ENCODE measurements at regions not wholly inside any gene's neighbourhood (a gene's known extent, or its start where the extent isn't known, plus 50 kb on each side); places are given as distances from the start of the nearest gene placed in this dataset.

- Histone ChIP-seq H4K8ac (ENCODE audit: low read depth in 2 of 2, low read length in 2 of 2) (no peak overlapping the region), H3K4me1 (ENCODE audit: control insufficient read depth, insufficient read depth, low read length) (peaks cover 4% of the 10 kb centered on the region), H4K20me1 (ENCODE audit: insufficient read depth, low read length) (no peaks in the 10 kb centered on the region), H3K9me3 (ENCODE audit: control insufficient read depth, insufficient read depth, low read length) (no peaks in the 10 kb centered on the region), H2BK20ac (ENCODE audit: low read depth, low read length) (no peak overlapping the region), H3K23ac (ENCODE audit: low read depth, low read length) (no peak overlapping the region), H4K91ac (ENCODE audit: insufficient read depth, low read depth, low read length) (no peak overlapping the region), H3K79me1 (ENCODE audit: low read depth in 1 of 2, low read length in 2 of 2) (no peaks in the 10 kb centered on the region), H3K4me3 (ENCODE audit: insufficient read depth, low read depth, low read length) (no peak overlapping the region), H3K27me3 (ENCODE audit: control insufficient read depth, insufficient read depth, low read length) (no peaks in the 10 kb centered on the region), H3K14ac (replicated peaks; ENCODE audit: low read depth, low read length) (no peak overlapping the region), H3K4ac (ENCODE audit: low read depth, low read length) (no peak overlapping the region), H2AK9ac (replicated peaks; ENCODE audit: low read depth, low read length, poor library complexity) (no peak overlapping the region), H2BK120ac (ENCODE audit: low read depth, low read length) (no peak overlapping the region), H4K5ac (ENCODE audit: low read depth, low read length) (no peak overlapping the region), H3K36me3 (ENCODE audit: control insufficient read depth, insufficient read depth, low read length) (no peaks in the 10 kb centered on the region), H3K18ac (ENCODE audit: low read depth, low read length) (no peak overlapping the region), H3K9me1 (ENCODE audit: insufficient read depth, low read length) (no peaks in the 10 kb centered on the region), H2AFZ (replicated peaks; ENCODE audit: low read length, poor library complexity) (no peak overlapping the region), H3K27ac (ENCODE audit: insufficient read depth, low read length) (no peak overlapping the region), H2BK15ac (ENCODE audit: low read depth, low read length) (no peak overlapping the region), H3K4me2 (ENCODE audit: low read depth, low read length) (no peak overlapping the region), H3K56ac (ENCODE audit: extremely low read depth, insufficient read depth, low read length) (no peak overlapping the region), H2AK5ac (ENCODE audit: low read depth, low read length) (no peak overlapping the region), H3K9ac (ENCODE audit: low read depth, low read length) (no peak overlapping the region), H2BK5ac (ENCODE audit: low read depth, low read length, poor library complexity, severe bottlenecking) (no peak overlapping the region)
- intact Hi-C loops (cut with micrococcal nuclease) (loop anchor here (10.0 kb wide), 1 partner anchor 1608 kb away; no protein-coding TSS in a partner anchor), in situ Hi-C loops (cut with MboI; ENCODE audit: low sequenced_read_pairs) (loop anchor here (25.0 kb wide), 1 partner anchor 1605 kb away; no protein-coding TSS in a partner anchor), dilution Hi-C loops (cut with HindIII; ENCODE audit: low sequenced_read_pairs, unreplicated experiment) (no loop called here)
- DNase-seq (no peak), ATAC-seq (ENCODE audit: low read depth) (no peak)
- ChIA-PET CTCF (no interaction called here), POLR2A (ENCODE audit: unreplicated experiment) (no interaction called here)
- no TSS peak for BruUV-seq (replicated peaks)
- TF ChIP-seq RAD21 (IDR thresholded peaks at IDR 0.05; ENCODE audit: low read length) (no peak), SMC3 (IDR thresholded peaks at IDR 0.05; ENCODE audit: low read depth, low read length) (no peak), MAFK (IDR thresholded peaks at IDR 0.05; ENCODE audit: low read depth, low read length) (no peak), BHLHE40 (IDR thresholded peaks at IDR 0.05; ENCODE audit: low read depth, low read length) (no peak), ELK1 (IDR thresholded peaks at IDR 0.05; ENCODE audit: borderline replicate concordance, low read depth, low read length) (no peak), USF2 (IDR thresholded peaks at IDR 0.05; ENCODE audit: low read depth, low read length) (no peak), NFE2L2 (IDR thresholded peaks at IDR 0.05; ENCODE audit: low read depth, low read length) (no peak), MXI1 (IDR thresholded peaks at IDR 0.05; ENCODE audit: borderline replicate concordance, low read depth, low read length) (no peak), CEBPB (IDR thresholded peaks at IDR 0.05; ENCODE audit: low read depth, low read length) (no peak), RFX5 (IDR thresholded peaks at IDR 0.05; ENCODE audit: low read depth, low read length) (no peak), CHD1 (IDR thresholded peaks at IDR 0.05; ENCODE audit: low read depth, low read length) (no peak), MAZ (IDR thresholded peaks at IDR 0.05; ENCODE audit: borderline replicate concordance, low read depth, low read length) (no peak), CTCF (conservative IDR thresholded peaks at IDR 0.05; ENCODE audit: low read depth, low read length) (no peak), FOS (IDR thresholded peaks at IDR 0.05; ENCODE audit: low read depth, low read length) (no peak), POLR2A (IDR thresholded peaks at IDR 0.05; ENCODE audit: low read depth, low read length) (no peak), RCOR1 (IDR thresholded peaks at IDR 0.05; ENCODE audit: insufficient replicate concordance, low read length) (no peak)
- WGBS, 2 experiments (ENCODE audit: extremely low coverage in 2 of 2, insufficient read length in 1 of 2), result no CpG with 5 or more reads among the region's 1 CpG
Observed at GRCh38 chr13:33556828-33557227, 261.1 kb upstream of the RFC3 start.

All from IMR-90 (cell line).